Thyroid gland (tissue), 4 donors: ENCODE measurements at regions not wholly inside any gene's neighbourhood (a gene's known extent, or its start where the extent isn't known, plus 50 kb on each side); places are given as distances from the start of the nearest gene placed in this dataset.

Source experiments
- POLR2A ChIP-seq, 2 donors: fragments of 450-650 bp; IDR thresholded peaks; one replicate each; pipeline ENCODE4 v1.6.1; 2017; ENCODE audit warnings: antibody characterized with exemption in 2 of 2, mild to moderate bottlenecking in 2 of 2, moderate library complexity in 1 of 2
- TF ChIP-seq, protein P1 (sequence below), 6 experiments: fragments of 200-600 bp in 3 of 6; fragments of 450-650 bp in 3 of 6; sonication (generic) in 3 of 6; IDR thresholded peaks; one replicate each; pipeline ENCODE4 v1.5.1; 2016 to 2019; ENCODE audit warnings: antibody characterized with exemption in 6 of 6, mild to moderate bottlenecking in 2 of 6, inconsistent platforms in 1 of 6, moderate library complexity in 1 of 6

DNA sequence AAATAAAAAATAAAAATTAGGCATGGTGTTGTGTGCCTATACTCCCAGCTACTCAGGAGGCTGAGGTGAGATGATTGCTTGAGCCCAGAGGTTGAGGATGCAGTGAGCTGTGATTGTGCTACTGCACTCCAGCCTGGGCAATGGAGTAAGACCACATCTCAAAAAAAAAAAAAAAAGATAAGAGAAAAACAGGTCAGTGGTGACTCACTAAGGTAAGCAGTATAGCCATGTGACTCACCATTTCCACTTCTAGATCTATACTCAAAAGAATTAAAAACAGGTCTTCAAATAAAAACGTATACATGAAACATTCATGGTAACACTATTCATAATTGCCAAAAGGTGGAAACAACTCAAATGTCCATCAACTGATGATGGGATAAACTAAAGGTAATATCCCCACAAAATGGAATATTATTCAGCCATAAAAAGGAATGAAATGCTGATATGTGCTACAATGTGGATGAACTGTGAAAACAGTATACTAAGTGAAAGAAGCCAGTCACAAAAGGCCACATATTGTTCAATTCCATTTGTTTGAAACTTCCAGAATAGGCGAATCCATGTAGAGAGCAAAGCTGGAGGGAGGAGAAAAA is 75.1 kb downstream of the ZNF281 start:
- TF ChIP-seq, protein P1, sequence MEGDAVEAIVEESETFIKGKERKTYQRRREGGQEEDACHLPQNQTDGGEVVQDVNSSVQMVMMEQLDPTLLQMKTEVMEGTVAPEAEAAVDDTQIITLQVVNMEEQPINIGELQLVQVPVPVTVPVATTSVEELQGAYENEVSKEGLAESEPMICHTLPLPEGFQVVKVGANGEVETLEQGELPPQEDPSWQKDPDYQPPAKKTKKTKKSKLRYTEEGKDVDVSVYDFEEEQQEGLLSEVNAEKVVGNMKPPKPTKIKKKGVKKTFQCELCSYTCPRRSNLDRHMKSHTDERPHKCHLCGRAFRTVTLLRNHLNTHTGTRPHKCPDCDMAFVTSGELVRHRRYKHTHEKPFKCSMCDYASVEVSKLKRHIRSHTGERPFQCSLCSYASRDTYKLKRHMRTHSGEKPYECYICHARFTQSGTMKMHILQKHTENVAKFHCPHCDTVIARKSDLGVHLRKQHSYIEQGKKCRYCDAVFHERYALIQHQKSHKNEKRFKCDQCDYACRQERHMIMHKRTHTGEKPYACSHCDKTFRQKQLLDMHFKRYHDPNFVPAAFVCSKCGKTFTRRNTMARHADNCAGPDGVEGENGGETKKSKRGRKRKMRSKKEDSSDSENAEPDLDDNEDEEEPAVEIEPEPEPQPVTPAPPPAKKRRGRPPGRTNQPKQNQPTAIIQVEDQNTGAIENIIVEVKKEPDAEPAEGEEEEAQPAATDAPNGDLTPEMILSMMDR (IDR thresholded peaks at IDR 0.05), result no peak
- TF ChIP-seq POLR2A (IDR thresholded peaks at IDR 0.05), result no peak
